Smooth muscle cell (in vitro differentiated cells): ENCODE measurements at regions not wholly inside any gene's neighbourhood (a gene's known extent, or its start where the extent isn't known, plus 50 kb on each side); places are given as distances from the start of the nearest gene placed in this dataset.

Experiments used
- DNase-seq: peaks from one replicate; lab custom pipeline; 2025; ENCODE audit not compliant: unreplicated experiment; lab: John Stamatoyannopoulos, UW
- H2AFZ ChIP-seq: fragments of 200-600 bp; sonication (generic); 2 replicates; pipeline ENCODE4 v1.6.0; 2016; ENCODE audit warnings: antibody characterized with exemption, low read depth, mild to moderate bottlenecking
- H3F3A ChIP-seq: fragments of 200-600 bp; sonication (generic); 2 replicates; pipeline ENCODE4 v1.6.0; 2017; ENCODE audit warnings: antibody characterized with exemption, low read depth
- H3K27ac ChIP-seq: fragments of 200-600 bp; sonication (generic); 2 replicates; pipeline ENCODE4 v1.5.1; 2016; ENCODE audit warnings: low read depth, mild to moderate bottlenecking
- H3K27me3 ChIP-seq: fragments of 200-600 bp; sonication (generic); 2 replicates; pipeline ENCODE4 v1.6.1; 2016; ENCODE audit warnings: low read depth, mild to moderate bottlenecking
- H3K36me3 ChIP-seq: fragments of 200-600 bp; sonication (generic); 2 replicates; pipeline ENCODE4 v1.5.1; 2016; ENCODE audit warnings: low read depth
- H3K4me1 ChIP-seq: fragments of 200-600 bp; sonication (generic); 2 replicates; pipeline ENCODE4 v1.5.1; 2016; ENCODE audit warnings: low read depth
- H3K4me2 ChIP-seq: fragments of 200-600 bp; sonication (generic); 2 replicates; pipeline ENCODE4 v1.6.0; 2016; ENCODE audit warnings: mild to moderate bottlenecking
- H3K4me3 ChIP-seq: fragments of 200-600 bp; sonication (generic); 2 replicates; pipeline ENCODE4 v1.5.1; 2016; ENCODE audit warnings: mild to moderate bottlenecking
- H3K79me2 ChIP-seq: fragments of 200-600 bp; sonication (generic); 2 replicates; pipeline ENCODE4 v1.6.0; 2016; ENCODE audit warnings: low read depth, mild to moderate bottlenecking
- H3K9ac ChIP-seq: fragments of 200-600 bp; sonication (generic); 2 replicates; pipeline ENCODE4 v1.6.0; 2016; ENCODE audit warnings: low read depth
- H3K9me3 ChIP-seq: fragments of 200-600 bp; sonication (generic); replicated peaks from 2 replicates; pipeline ENCODE4 v1.5.1; 2016; ENCODE audit warnings: low read depth
- H4K20me1 ChIP-seq: fragments of 200-600 bp; sonication (generic); 2 replicates; pipeline ENCODE4 v1.6.0; 2016; ENCODE audit warnings: low read depth
- CTCF ChIP-seq: fragments of 200-600 bp; sonication (generic); IDR thresholded peaks from 2 replicates; pipeline ENCODE4 v1.5.1; 2017; ENCODE audit warnings: borderline replicate concordance, mild to moderate bottlenecking, antibody characterized with exemption; ENCODE audit not compliant: insufficient read depth, poor library complexity, severe bottlenecking
- WGBS: methylation state at CpG from one replicate; pipeline ENCODE4 v1.1.7; 2016; ENCODE audit warnings: low lambda C conversion rate; 5-methylcytosine and 5-hydroxymethylcytosine counted together

GRCh38 chr7:16130111-16131110 is 290.9 kb downstream of the CRPPA start:
- Histone ChIP-seq H2AFZ (no peak overlapping the region), H3K27ac (peak overlapping the region; percentile 64), H3F3A (no peaks in the 10 kb centered on the region), H3K9ac (no peak overlapping the region), H3K27me3 (no peaks in the 10 kb centered on the region), H3K4me1 (no peaks in the 10 kb centered on the region), H4K20me1 (no peaks in the 10 kb centered on the region), H3K36me3 (no peaks in the 10 kb centered on the region), H3K4me3 (no peak overlapping the region), H3K4me2 (no peak overlapping the region), H3K9me3 (no peaks in the 10 kb centered on the region), H3K79me2 (no peaks in the 10 kb centered on the region)
- 97% methylated on average over 1 of the region's 1 CpG for WGBS
- no peak for TF ChIP-seq CTCF
- no peak for DNase-seq

- H3K9ac ChIP-seq = no peak overlapping the region
- H3F3A ChIP-seq = no peaks in the 10 kb centered on the region
- no peaks in the 10 kb centered on the region for H3K27me3 ChIP-seq
- H3K79me2 ChIP-seq = no peaks in the 10 kb centered on the region
- no peaks in the 10 kb centered on the region for H3K4me1 ChIP-seq
- H3K9me3 ChIP-seq = no peaks in the 10 kb centered on the region
- H2AFZ ChIP-seq = no peak overlapping the region
- no peaks in the 10 kb centered on the region for H3K36me3 ChIP-seq
- peak overlapping the region; percentile 64 for H3K27ac ChIP-seq
- no peaks in the 10 kb centered on the region for H4K20me1 ChIP-seq
- 67% methylated on average over 4 of the region's 4 CpGs for WGBS
- no peak overlapping the region for H3K4me3 ChIP-seq
- no peak for DNase-seq
- H3K4me2 ChIP-seq = no peak overlapping the region
- TF ChIP-seq CTCF = no peak
Observed at GRCh38 chr7:16129431-16130110, 291.8 kb downstream of the CRPPA start.

- Histone ChIP-seq H3F3A (no peaks in the 10 kb centered on the region), H3K27me3 (no peaks in the 10 kb centered on the region), H3K4me3 (no peak overlapping the region), H4K20me1 (no peaks in the 10 kb centered on the region), H3K27ac (no peak overlapping the region), H3K36me3 (no peaks in the 10 kb centered on the region), H3K9me3 (no peaks in the 10 kb centered on the region), H3K4me1 (no peaks in the 10 kb centered on the region), H3K9ac (no peak overlapping the region), H3K79me2 (no peaks in the 10 kb centered on the region), H3K4me2 (no peak overlapping the region), H2AFZ (no peak overlapping the region)
- no peak for DNase-seq
- TF ChIP-seq CTCF = no peak
- WGBS = 93% methylated on average over 4 of the region's 4 CpGs
Observed at GRCh38 chr7:16123117-16123770, 298.1 kb downstream of the CRPPA start.
